ENCODE measurements at regions not wholly inside any gene's neighbourhood (a gene's known extent, or its start where the extent isn't known, plus 50 kb on each side); places are given as distances from the start of the nearest gene placed in this dataset.

DNA sequence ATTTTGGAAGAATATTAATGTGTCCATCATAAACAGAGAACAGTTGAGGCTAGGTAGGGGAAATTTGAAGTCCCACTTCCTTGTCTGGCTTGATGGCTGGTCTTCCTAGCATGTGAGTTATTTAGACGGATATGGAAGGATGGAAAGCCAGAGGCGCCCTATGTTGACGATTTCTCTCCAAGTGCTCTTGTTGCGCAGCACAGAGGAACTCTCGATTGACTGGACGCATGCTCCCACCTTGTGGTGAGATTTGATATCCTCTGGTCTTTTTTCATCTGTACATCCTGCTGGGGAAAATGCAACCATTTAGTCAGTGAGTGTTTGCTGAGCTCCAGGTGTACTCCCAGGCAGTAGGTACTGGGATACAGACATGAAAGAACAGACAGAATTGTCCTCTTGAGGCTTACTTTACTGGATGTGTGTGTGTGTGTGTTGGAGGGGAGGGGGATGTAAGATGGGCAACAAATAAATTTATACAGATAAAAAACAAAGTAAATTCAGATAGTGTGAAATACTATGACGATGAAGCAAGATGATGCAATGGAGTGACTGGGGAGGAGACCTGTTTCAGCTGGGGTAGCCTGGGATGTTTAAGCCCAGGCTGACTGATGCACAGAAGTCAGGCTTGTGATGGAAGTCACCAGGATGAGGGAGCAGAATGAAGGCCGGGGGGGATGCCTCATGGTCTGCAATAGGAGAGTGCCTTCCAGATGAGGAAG, 137.2 kb downstream of the TRIM43 start:
- POLR2A ChIA-PET, result no interaction called here
- CTCF ChIA-PET, result interaction anchor here (0.9 to 2.6 kb wide), 3 partner anchors 340 to 497 kb away, joined by 3 to 12 read pairs (median 5); no protein-coding TSS in a partner anchor
- 13% methylated on average over 8 of the region's 8 CpGs for WGBS (ENCODE audit: low lambda C conversion rate)
- TF ChIP-seq SMC3 (IDR thresholded peaks at IDR 0.05; ENCODE audit: low read depth, low read length) (peak; percentile 88), FOXM1 (IDR thresholded peaks at IDR 0.05; ENCODE audit: low read depth) (no peak), EZH2phosphoT487 (IDR thresholded peaks at IDR 0.05; ENCODE audit: borderline replicate concordance, low read depth) (no peak), RFX5 (IDR thresholded peaks at IDR 0.05; ENCODE audit: low read length) (no peak), ELF1 (IDR thresholded peaks at IDR 0.05) (no peak; the same call in 1 of the 2 replicates), PBX3 (IDR thresholded peaks at IDR 0.05) (no peak), RCOR1 (IDR thresholded peaks at IDR 0.05; ENCODE audit: low read length) (no peak), MEF2A (IDR thresholded peaks at IDR 0.05; ENCODE audit: borderline replicate concordance, low read depth) (no peak), CHD2 (IDR thresholded peaks at IDR 0.05; ENCODE audit: low read length, partially characterized antibody) (no peak), NRF1 (IDR thresholded peaks at IDR 0.05; ENCODE audit: low read depth, low read length) (no peak), REST (IDR thresholded peaks at IDR 0.05; ENCODE audit: low read depth, low read length) (no peak), JUND (IDR thresholded peaks at IDR 0.05) (no peak), TCF12 (IDR thresholded peaks at IDR 0.05) (no peak), USF1 (IDR thresholded peaks at IDR 0.05; ENCODE audit: borderline replicate concordance, low read depth) (no peak), TEAD4 (IDR thresholded peaks at IDR 0.05; ENCODE audit: borderline replicate concordance, insufficient read depth) (no peak), RAD21 (IDR thresholded peaks at IDR 0.05; ENCODE audit: low read length) (peak; percentile 86), MXI1 (IDR thresholded peaks at IDR 0.05; ENCODE audit: low read depth, low read length) (no peak), GABPA (IDR thresholded peaks at IDR 0.05; ENCODE audit: low read depth) (no peak), EP300 (IDR thresholded peaks at IDR 0.05; ENCODE audit: borderline replicate concordance in 1 of 2, low read depth in 1 of 2, low read length in 1 of 2) (no peak), RXRA (IDR thresholded peaks at IDR 0.05; ENCODE audit: borderline replicate concordance, low read depth) (no peak), FOSL2 (IDR thresholded peaks at IDR 0.05; ENCODE audit: borderline replicate concordance, low read depth) (no peak), SIN3A (IDR thresholded peaks at IDR 0.05; ENCODE audit: borderline replicate concordance, low read depth, low read length) (no peak)
- TF ChIP-seq, protein P1, sequence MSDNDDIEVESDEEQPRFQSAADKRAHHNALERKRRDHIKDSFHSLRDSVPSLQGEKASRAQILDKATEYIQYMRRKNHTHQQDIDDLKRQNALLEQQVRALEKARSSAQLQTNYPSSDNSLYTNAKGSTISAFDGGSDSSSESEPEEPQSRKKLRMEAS (IDR thresholded peaks at IDR 0.05; ENCODE audit: low read depth), result peak; percentile 61; the same call in 1 of the 2 replicates
- TF ChIP-seq, protein P2, sequence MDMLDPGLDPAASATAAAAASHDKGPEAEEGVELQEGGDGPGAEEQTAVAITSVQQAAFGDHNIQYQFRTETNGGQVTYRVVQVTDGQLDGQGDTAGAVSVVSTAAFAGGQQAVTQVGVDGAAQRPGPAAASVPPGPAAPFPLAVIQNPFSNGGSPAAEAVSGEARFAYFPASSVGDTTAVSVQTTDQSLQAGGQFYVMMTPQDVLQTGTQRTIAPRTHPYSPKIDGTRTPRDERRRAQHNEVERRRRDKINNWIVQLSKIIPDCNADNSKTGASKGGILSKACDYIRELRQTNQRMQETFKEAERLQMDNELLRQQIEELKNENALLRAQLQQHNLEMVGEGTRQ (IDR thresholded peaks at IDR 0.05; ENCODE audit: borderline replicate concordance, low read depth, low read length), result no peak
- TF ChIP-seq, protein P3, sequence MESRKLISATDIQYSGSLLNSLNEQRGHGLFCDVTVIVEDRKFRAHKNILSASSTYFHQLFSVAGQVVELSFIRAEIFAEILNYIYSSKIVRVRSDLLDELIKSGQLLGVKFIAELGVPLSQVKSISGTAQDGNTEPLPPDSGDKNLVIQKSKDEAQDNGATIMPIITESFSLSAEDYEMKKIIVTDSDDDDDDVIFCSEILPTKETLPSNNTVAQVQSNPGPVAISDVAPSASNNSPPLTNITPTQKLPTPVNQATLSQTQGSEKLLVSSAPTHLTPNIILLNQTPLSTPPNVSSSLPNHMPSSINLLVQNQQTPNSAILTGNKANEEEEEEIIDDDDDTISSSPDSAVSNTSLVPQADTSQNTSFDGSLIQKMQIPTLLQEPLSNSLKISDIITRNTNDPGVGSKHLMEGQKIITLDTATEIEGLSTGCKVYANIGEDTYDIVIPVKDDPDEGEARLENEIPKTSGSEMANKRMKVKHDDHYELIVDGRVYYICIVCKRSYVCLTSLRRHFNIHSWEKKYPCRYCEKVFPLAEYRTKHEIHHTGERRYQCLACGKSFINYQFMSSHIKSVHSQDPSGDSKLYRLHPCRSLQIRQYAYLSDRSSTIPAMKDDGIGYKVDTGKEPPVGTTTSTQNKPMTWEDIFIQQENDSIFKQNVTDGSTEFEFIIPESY (IDR thresholded peaks at IDR 0.05; ENCODE audit: borderline replicate concordance, low read depth), result no peak

More for the DNA sequence above, 137.2 kb downstream of the TRIM43 start:
- no peak overlapping the region for H3K4me2 ChIP-seq
- H3K27ac ChIP-seq (ENCODE audit: low read depth in 2 of 2, low read length in 1 of 2), result no peak overlapping the region
- no peak overlapping the region; a peak in 1 of 4 replicates for H3K4me3 ChIP-seq (ENCODE audit: low read depth in 2 of 2, low read length in 1 of 2)
- no peak overlapping the region for H2AFZ ChIP-seq (ENCODE audit: low read depth)
- DNase-seq, result peak; percentile 44
- no peak overlapping the region for H3K9ac ChIP-seq
- H4K20me1 ChIP-seq (ENCODE audit: insufficient read depth), result no peaks in the 10 kb centered on the region
- no peaks in the 10 kb centered on the region for H3K79me2 ChIP-seq (ENCODE audit: insufficient read depth)
- H3K9me3 ChIP-seq, result no peaks in the 10 kb centered on the region
- no peaks in the 10 kb centered on the region for H3K27me3 ChIP-seq (ENCODE audit: insufficient read depth)
- no peaks in the 10 kb centered on the region for H3K36me3 ChIP-seq (replicated peaks in 1 of 2; ENCODE audit: control insufficient read depth in 1 of 2, insufficient read depth in 2 of 2, low read length in 1 of 2)
- H3F3A ChIP-seq (replicated peaks; ENCODE audit: insufficient read depth), result no peaks in the 10 kb centered on the region
- H3K4me1 ChIP-seq (ENCODE audit: control insufficient read depth in 1 of 2, insufficient read depth in 2 of 2, low read depth in 1 of 2, low read length in 1 of 2), result no peaks in the 10 kb centered on the region
- no peaks in the 10 kb centered on the region for H3K9me2 ChIP-seq
